ENCODE measurements at regions not wholly inside any gene's neighbourhood (a gene's known extent, or its start where the extent isn't known, plus 50 kb on each side); places are given as distances from the start of the nearest gene placed in this dataset.
"Not testable (repeated sequence)": the region's sequence is repeated elsewhere in the genome, so short reads cannot be mapped to it uniquely, and the experiment has no call there.

DNA sequence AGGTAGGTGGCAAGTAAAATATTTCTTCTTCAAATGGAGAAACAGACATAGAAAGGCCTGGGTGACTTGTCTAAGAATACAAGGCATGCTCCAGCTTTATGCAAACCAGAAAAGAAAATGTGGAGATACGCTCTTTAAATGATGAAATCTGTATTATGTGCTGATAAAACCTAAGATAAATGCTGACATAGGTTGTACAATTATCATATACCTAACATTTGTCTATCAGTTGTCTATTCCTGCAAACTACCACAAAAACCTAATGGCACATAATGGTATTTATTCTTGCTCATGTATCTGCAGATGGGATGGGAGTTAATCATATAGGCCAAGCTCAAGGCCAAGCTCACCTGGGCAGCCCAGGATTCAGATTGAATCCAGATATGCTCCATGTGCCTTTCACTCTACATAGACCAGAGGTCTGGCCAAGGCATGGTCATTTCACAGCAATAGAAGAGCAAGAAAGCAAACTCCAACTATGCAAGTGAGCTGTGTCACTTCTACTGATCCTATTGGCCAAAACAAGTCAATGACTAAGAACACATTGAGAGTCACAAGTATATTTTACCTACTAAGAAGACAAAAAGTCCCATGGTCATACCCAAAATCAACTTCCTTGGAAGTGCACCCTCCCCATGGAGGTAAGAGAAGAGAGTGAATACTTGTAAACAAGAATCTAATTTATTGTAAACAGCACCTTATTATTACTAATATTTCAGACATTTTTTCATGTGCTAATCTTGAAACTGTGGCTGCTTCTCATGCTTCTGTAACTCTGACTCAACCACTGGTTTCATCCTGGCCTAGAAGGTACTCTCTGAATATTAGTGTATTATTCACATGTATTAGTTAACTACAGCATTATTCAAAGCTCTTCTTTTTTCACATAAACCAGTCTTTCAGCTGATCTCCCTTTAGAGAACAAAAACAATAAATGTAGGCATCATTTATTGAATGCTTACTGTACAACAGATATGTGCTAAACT lies 270.7 kb upstream of the SOX9 start:
- no peak for DNase-seq

- DNase-seq, result no peak
These were observed 270.0 kb upstream of the SOX9 start for GRCh38 chr17:71850812-71851211.

- no peak for DNase-seq
These were observed 265.8 kb upstream of the SOX9 start for GRCh38 chr17:71855010-71855409.

- DNase-seq, result no peak
These were observed 256.1 kb upstream of the SOX9 start for GRCh38 chr17:71864755-71865154.

GRCh38 chr17:71866095-71866494 lies 254.7 kb upstream of the SOX9 start:
- no peak for DNase-seq

DNA sequence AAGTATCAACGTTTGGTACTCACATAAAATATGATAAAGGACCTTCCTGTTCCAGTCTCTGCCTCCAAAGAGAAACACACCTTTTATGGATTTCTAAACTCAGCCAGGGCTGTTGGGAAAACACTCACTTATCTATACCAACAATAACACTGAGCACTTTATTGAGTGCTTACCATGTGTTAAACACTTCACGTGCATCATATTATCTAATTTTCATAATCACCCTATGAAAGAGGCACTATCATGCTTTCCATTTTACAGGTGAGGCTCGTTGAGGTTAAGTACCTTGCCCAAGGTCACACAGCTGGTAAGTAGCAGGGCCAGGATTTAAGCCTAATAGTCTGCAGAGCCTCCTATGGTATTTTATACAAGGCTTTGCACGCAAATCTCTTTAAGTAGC lies 251.5 kb upstream of the SOX9 start:
- no peak for DNase-seq

- DNase-seq, result no peak
These were observed 250.8 kb upstream of the SOX9 start for GRCh38 chr17:71869841-71870545.

GRCh38 chr17:71870546-71870862 lies 250.3 kb upstream of the SOX9 start:
- no peak for DNase-seq

DNA sequence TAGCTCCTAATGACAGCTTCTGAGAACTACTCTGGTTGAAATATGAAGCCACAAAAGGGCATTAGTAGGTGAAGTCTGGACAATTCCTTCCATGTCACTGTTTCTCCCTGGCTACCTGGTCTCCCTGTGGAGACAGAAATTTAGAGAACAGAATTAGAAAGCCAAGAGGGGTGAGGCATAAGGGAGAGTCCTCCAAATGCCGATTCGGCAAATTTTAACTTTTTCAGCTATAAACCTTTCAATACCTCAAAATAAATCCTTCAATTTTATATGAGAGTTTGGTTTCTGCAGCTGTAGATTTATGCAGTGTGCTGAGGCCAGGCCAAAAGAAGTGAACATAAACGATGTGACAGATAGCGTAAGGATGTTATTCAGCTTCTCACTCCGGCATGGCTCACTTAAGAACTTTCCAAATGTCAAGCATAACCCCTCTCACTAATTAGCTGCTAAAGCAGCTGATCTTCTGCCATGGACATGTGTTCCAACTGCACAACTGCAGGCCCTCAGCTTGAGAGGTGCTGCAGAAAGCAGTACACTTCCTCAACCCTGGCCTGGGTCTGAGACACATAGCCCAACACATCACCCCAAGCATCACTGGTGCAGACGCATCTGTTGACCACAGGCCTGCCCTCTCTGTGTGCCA lies 247.9 kb upstream of the SOX9 start:
- DNase-seq, result no peak

- DNase-seq, result not testable (repeated sequence)
These were observed 246.0 kb upstream of the SOX9 start for GRCh38 chr17:71874773-71875172.

- no peak for DNase-seq
These were observed 242.5 kb upstream of the SOX9 start for GRCh38 chr17:71878271-71878670.

DNA sequence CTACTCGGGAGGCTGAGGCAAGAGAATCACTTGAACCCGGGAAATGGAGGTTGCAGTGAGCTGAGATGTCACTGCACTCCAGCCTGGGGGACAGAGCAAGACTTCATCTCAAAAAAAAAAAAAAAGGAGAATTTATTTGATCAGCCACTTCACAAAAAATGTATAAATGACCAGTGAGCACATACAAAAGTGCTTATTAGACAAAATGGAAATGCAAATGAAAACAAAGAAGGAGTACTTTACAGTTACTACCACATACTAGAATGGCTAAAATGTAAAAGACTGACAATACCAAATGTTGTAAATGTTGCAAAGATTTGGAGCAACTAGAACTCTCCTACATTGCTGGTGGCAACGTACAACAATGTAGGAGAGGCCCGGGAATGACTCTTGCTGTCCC lies 241.8 kb upstream of the SOX9 start:
- DNase-seq, result no peak

GRCh38 chr17:71881041-71881440 lies 239.8 kb upstream of the SOX9 start:
- DNase-seq, result no peak

DNA sequence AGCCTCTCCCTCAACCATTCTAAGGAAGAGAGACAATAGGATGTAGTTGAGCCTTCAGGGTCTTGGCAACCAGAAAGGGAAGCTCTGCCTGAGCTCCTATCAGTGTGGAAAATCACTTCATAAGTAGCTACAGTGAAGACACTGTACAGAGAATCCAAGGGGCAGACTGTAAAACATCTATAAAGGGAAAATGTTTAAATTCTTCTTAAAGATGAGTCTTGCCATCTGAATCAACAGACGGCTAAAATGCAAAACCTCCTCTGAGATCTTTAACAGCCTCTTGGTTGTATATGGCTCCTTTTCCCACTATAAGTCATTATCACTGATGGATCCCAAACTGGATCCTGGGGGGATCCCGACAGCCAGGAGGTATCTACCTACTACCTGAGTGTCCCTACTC lies 239.2 kb upstream of the SOX9 start:
- no peak for DNase-seq

DNA sequence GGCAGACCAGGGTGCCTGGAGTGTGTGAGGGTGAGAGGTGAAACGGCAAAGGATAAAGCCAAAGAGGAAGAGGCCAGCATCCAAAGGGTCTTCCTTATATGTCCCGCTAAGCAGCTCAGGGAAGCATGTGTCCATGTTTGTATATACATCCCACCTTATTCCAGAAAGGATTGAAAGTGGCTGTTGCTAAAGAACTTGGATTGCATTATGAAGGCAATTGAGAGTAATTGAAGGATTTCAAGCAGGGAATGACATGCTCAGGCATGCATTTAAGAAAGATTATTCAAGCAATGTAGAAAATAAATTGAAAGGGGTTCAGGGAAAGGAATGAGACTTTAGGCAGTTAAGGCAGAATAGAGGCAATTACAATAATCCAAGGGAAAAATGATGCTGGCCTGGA lies 237.6 kb upstream of the SOX9 start:
- no peak for DNase-seq

- no peak for DNase-seq
These were observed 237.0 kb upstream of the SOX9 start for GRCh38 chr17:71883845-71884244.

- DNase-seq, result no peak
These were observed 235.2 kb upstream of the SOX9 start for GRCh38 chr17:71885662-71886061.

DNA sequence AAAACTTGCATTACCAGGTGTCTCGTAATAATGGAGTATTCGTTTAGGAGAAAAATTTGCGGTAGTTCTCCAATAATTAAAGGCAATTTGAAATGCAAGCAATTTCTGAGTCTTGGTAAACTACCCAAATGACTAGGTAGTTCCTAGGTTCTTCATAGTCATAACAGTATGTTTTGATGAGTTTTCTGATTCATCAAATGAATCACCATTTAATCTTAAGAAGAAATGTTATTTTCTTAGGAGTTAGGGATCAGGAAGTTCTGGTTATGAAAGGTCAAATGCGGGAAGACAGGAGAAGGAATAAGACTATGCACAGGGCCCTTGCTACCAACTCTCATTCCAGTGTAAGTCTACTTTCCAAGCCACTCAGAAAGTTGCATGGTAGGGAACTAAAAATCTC lies 221.5 kb upstream of the SOX9 start:
- no peak for DNase-seq

GRCh38 chr17:71900621-71901229 lies 220.1 kb upstream of the SOX9 start:
- DNase-seq, result no peak

GRCh38 chr17:71902894-71903506 lies 217.8 kb upstream of the SOX9 start:
- DNase-seq, result no peak

DNA sequence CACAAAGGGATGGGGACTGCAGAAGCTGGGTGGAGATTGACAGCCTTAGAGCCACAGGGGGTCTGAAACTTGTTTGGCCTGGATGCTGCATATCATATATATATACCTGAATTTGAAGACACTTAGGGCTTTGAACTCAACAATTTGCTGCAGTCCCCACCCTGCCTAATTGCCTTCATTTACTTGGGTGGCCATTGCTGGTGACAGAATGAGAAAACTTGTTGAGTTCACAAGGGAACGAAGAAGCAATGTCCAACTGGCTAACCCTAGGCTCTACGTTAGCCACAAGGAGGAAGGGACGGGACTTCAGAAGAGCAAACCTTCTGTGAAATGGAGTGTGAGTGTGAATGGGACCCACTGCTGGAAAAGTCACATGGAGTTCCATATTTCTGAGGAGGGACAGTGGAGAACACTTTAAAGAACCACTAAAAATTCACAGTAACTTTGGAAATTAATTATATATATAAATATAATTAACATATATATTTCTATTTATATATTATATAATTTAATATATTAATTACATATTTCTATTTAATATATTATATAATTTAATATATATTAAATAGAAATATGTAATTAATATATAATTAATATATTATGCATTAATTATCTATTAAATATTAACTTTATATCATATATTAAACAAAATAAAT lies 215.3 kb upstream of the SOX9 start:
- no peak for DNase-seq

DNA sequence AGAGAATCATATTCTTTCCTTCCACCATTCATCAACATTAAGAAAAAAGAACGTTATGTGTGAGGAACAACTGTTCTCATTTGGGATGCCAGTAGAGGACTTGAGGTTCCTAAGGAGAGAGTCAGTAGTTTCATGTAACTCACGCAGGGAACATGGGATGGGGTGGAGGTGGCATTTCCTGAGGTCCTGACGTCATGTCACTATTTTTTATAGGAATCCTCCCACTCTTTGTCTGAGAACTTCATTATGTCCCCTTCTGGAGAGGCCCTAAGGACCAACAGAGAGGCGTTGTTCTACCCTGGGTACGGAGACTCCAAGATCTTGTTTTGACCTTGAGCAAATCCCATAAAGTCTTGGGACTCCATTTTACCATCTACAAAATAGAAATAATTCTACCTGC lies 211.7 kb upstream of the SOX9 start:
- no peak for DNase-seq

All from stimulated activated CD8-positive, alpha-beta memory T cell treated with anti-CD3 and anti-CD28 coated beads, Interleukin-4, amount 100 ng/mL, for 48 hours (primary cell).